Right lobe of liver (tissue), 4 donors: ENCODE measurements at regions not wholly inside any gene's neighbourhood (a gene's known extent, or its start where the extent isn't known, plus 50 kb on each side); places are given as distances from the start of the nearest gene placed in this dataset.

ENCODE experiments used
- POLR2A ChIP-seq: fragments of 450-650 bp; IDR thresholded peaks from one replicate; pipeline ENCODE4 v1.6.1; 2017; ENCODE audit warnings: antibody characterized with exemption, mild to moderate bottlenecking
- TF ChIP-seq, protein P1 (sequence below), 4 donors: fragments of 200-600 bp in 3 of 4; fragments of 450-650 bp in 1 of 4; IDR thresholded peaks; one replicate each; pipeline versions ENCODE4 v1.5.1 to v1.8.0; 2016 to 2022; ENCODE audit warnings: antibody characterized with exemption in 4 of 4, mild to moderate bottlenecking in 2 of 4
- donor health status: DM: no; HTN: no; CAD: no.
- donor health status: DM: no; HTN: no; CAD: no.
- donor health status: DM: no; HTN: yes; CAD: no.

DNA sequence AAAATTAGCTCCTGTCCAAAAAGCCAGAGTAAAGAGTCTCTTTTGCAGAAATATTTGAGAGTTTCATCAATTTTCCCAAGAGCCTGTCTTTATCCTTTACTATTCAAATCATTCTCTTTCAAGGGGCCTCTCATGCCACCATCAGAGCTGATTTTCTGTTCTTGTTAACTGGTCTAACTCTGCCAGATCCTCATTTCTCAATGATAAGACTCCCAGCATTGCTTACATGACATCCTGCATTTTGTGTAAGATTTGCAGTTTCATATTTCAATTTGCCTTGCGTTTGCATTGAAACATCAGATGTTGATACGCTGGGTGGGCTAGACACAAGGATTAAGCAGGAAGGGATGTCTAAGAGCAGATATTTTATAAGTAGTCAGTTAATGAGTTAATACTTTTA is 228.7 kb downstream of the TBL1XR1 start:
- TF ChIP-seq, protein P1, sequence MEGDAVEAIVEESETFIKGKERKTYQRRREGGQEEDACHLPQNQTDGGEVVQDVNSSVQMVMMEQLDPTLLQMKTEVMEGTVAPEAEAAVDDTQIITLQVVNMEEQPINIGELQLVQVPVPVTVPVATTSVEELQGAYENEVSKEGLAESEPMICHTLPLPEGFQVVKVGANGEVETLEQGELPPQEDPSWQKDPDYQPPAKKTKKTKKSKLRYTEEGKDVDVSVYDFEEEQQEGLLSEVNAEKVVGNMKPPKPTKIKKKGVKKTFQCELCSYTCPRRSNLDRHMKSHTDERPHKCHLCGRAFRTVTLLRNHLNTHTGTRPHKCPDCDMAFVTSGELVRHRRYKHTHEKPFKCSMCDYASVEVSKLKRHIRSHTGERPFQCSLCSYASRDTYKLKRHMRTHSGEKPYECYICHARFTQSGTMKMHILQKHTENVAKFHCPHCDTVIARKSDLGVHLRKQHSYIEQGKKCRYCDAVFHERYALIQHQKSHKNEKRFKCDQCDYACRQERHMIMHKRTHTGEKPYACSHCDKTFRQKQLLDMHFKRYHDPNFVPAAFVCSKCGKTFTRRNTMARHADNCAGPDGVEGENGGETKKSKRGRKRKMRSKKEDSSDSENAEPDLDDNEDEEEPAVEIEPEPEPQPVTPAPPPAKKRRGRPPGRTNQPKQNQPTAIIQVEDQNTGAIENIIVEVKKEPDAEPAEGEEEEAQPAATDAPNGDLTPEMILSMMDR (IDR thresholded peaks at IDR 0.05): no peak
- no peak for TF ChIP-seq POLR2A
